Cardiac fibroblast (primary cell): ENCODE measurements at regions not wholly inside any gene's neighbourhood (a gene's known extent, or its start where the extent isn't known, plus 50 kb on each side); places are given as distances from the start of the nearest gene placed in this dataset.

Experiments used
- DNase-seq, 2 donors: peaks; one replicate each; pipeline versions ENCODE4 v3.0.0 to v3.0.0-alpha.2; 2010; ENCODE audit warnings: low read depth in 2 of 2
- H3K4me3 ChIP-seq, 2 donors: replicated peaks in 1 of 2; 1 replicate in 1 of 2; 2 replicates in 1 of 2; pipeline ENCODE4 v1.5.1; 2011; ENCODE audit warnings: low read depth in 2 of 2, low read length in 2 of 2, mild to moderate bottlenecking in 2 of 2, moderate library complexity in 1 of 2
- CTCF ChIP-seq: IDR thresholded peaks from one replicate; pipeline ENCODE4 v1.5.1; 2011; ENCODE audit warnings: low read depth, mild to moderate bottlenecking, low read length, inconsistent platforms

- no peak overlapping the region for H3K4me3 ChIP-seq
- no peak for DNase-seq
- no peak for TF ChIP-seq CTCF
These were observed 66.5 kb upstream of the SKOR2 start for GRCh38 chr18:47317824-47318508.

- no peak for TF ChIP-seq CTCF
- no peak for DNase-seq
These were observed 65.5 kb upstream of the SKOR2 start for GRCh38 chr18:47316924-47317323.

GRCh38 chr18:47313901-47314300 is 62.4 kb upstream of the SKOR2 start:
- DNase-seq = peak in 1 of 2 donors; percentile 5
- TF ChIP-seq CTCF = no peak
- H3K4me3 ChIP-seq = no peak overlapping the region

More at GRCh38 chr18:47316924-47317323, 65.5 kb upstream of the SKOR2 start:
- no peak overlapping the region for H3K4me3 ChIP-seq

GRCh38 chr18:47311585-47311984 is 60.1 kb upstream of the SKOR2 start:
- H3K4me3 ChIP-seq = no peak overlapping the region
- DNase-seq = no peak
- TF ChIP-seq CTCF = no peak
